GM19452 (cell line): ENCODE measurements at regions not wholly inside any gene's neighbourhood (a gene's known extent, or its start where the extent isn't known, plus 50 kb on each side); places are given as distances from the start of the nearest gene placed in this dataset.
"Not testable (repeated sequence)": the region's sequence is repeated elsewhere in the genome, so short reads cannot be mapped to it uniquely, and the experiment has no call there.

Experiments
- ATAC-seq: cut with Tn5 transposase; IDR thresholded peaks from one replicate; pipeline ENCODE4 v1.9.1; 2021; ENCODE audit not compliant: unreplicated experiment

- no peak for ATAC-seq
Observed at GRCh38 chr12:127779301-127780045, 487.5 kb upstream of the TMEM132C start.

GRCh38 chr12:127780881-127781280, 486.1 kb upstream of the TMEM132C start:
- ATAC-seq, result no peak

- no peak for ATAC-seq
Observed at GRCh38 chr12:127781336-127781735, 485.6 kb upstream of the TMEM132C start.

GRCh38 chr12:127785540-127785939, 481.4 kb upstream of the TMEM132C start:
- no peak for ATAC-seq

GRCh38 chr12:127785986-127786590, 480.9 kb upstream of the TMEM132C start:
- no peak for ATAC-seq

GRCh38 chr12:127787544-127787943, 479.4 kb upstream of the TMEM132C start:
- ATAC-seq, result no peak

GRCh38 chr12:127790376-127790775, 476.6 kb upstream of the TMEM132C start:
- ATAC-seq, result no peak

GRCh38 chr12:127791217-127791616, 475.8 kb upstream of the TMEM132C start:
- ATAC-seq, result no peak

- ATAC-seq, result no peak
Observed at GRCh38 chr12:127797918-127798317, 469.1 kb upstream of the TMEM132C start.

- ATAC-seq, result no peak
Observed at GRCh38 chr12:127802271-127802670, 464.7 kb upstream of the TMEM132C start.

- no peak for ATAC-seq
Observed at GRCh38 chr12:127803545-127803944, 463.4 kb upstream of the TMEM132C start.

GRCh38 chr12:127809275-127809674, 457.7 kb upstream of the TMEM132C start:
- no peak for ATAC-seq

GRCh38 chr12:127810041-127810440, 456.9 kb upstream of the TMEM132C start:
- ATAC-seq, result no peak

GRCh38 chr12:127810459-127810858, 456.5 kb upstream of the TMEM132C start:
- ATAC-seq, result not testable (repeated sequence)

GRCh38 chr12:127811988-127812387, 455.0 kb upstream of the TMEM132C start:
- no peak for ATAC-seq

- ATAC-seq, result no peak
Observed at GRCh38 chr12:127813147-127813546, 453.8 kb upstream of the TMEM132C start.

- ATAC-seq, result no peak
Observed at GRCh38 chr12:127819056-127819455, 447.9 kb upstream of the TMEM132C start.

- no peak for ATAC-seq
Observed at GRCh38 chr12:127820271-127820670, 446.7 kb upstream of the TMEM132C start.

GRCh38 chr12:127820846-127821245, 446.1 kb upstream of the TMEM132C start:
- ATAC-seq, result no peak

GRCh38 chr12:127822809-127823411, 444.1 kb upstream of the TMEM132C start:
- no peak for ATAC-seq

- ATAC-seq, result no peak
Observed at GRCh38 chr12:127823801-127824200, 443.2 kb upstream of the TMEM132C start.
